ENCODE measurements at regions not wholly inside any gene's neighbourhood (a gene's known extent, or its start where the extent isn't known, plus 50 kb on each side); places are given as distances from the start of the nearest gene placed in this dataset.

DNA sequence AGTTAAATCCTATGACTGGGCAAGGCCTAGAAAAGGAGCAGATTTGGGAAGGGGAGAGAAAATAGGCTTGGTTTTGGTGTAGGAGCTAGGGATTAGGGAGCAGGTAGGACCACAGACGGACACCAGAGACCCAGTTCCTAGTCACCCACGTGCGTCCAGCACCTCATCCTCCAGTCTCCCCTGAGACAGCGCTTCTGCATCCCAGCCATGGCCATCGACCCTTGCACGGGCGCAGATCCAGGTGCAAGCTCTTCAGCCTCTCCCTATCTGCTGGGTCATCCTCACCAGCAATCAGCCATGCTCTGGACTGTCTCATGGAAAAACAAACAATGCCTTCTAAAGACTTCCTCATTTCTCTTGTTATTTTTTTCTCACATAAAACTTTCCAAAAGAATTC lies 246.8 kb upstream of the RAB6C start:
- no peak for TF ChIP-seq CTCF (conservative IDR thresholded peaks at IDR 0.05)
- TF ChIP-seq EZH2 (IDR thresholded peaks at IDR 0.05; ENCODE audit: low read depth) = no peak
